SIG-M5 treated with dmso at 0.1 percent for 504 hours (cell line): ENCODE measurements at regions not wholly inside any gene's neighbourhood (a gene's known extent, or its start where the extent isn't known, plus 50 kb on each side); places are given as distances from the start of the nearest gene placed in this dataset.

Experiments used
- DNase-seq: peaks from one replicate; lab custom pipeline; 2025; ENCODE audit not compliant: unreplicated experiment; lab: John Stamatoyannopoulos, UW

- DNase-seq, result no peak
Observed at GRCh38 chr18:54100920-54101470, 123.5 kb downstream of the MBD2 start.

- DNase-seq, result no peak
Observed at GRCh38 chr18:54100466-54100865, 124.0 kb downstream of the MBD2 start.

GRCh38 chr18:54094474-54094873, 130.0 kb downstream of the MBD2 start:
- DNase-seq, result no peak

- DNase-seq, result no peak
Observed at GRCh38 chr18:54090856-54091255, 133.6 kb downstream of the MBD2 start.

- DNase-seq, result no peak
Observed at GRCh38 chr18:54089749-54090459, 134.6 kb downstream of the MBD2 start.

- DNase-seq, result no peak
Observed at GRCh38 chr18:54086863-54087262, 137.6 kb downstream of the MBD2 start.

GRCh38 chr18:54086046-54086802, 138.2 kb downstream of the MBD2 start:
- no peak for DNase-seq

GRCh38 chr18:54080858-54081257, 143.6 kb downstream of the MBD2 start:
- no peak for DNase-seq

- DNase-seq, result no peak
Observed at GRCh38 chr18:54076166-54076565, 148.3 kb downstream of the MBD2 start.

- DNase-seq, result no peak
Observed at GRCh38 chr18:54075689-54076088, 148.8 kb downstream of the MBD2 start.

GRCh38 chr18:54069729-54070128, 154.7 kb downstream of the MBD2 start:
- no peak for DNase-seq

GRCh38 chr18:54060343-54061005, 164.0 kb downstream of the MBD2 start:
- DNase-seq, result no peak

- DNase-seq, result peak; percentile 52
Observed at GRCh38 chr18:54052732-54053429, 171.6 kb downstream of the MBD2 start.

GRCh38 chr18:54052259-54052658, 172.2 kb downstream of the MBD2 start:
- DNase-seq, result no peak

GRCh38 chr18:54043484-54044251, 180.8 kb downstream of the MBD2 start:
- no peak for DNase-seq

GRCh38 chr18:54035927-54036326, 188.5 kb downstream of the MBD2 start:
- DNase-seq, result no peak

- no peak for DNase-seq
Observed at GRCh38 chr18:54033052-54033451, 191.4 kb downstream of the MBD2 start.

GRCh38 chr18:54032412-54032811, 192.1 kb downstream of the MBD2 start:
- DNase-seq, result no peak

- DNase-seq, result no peak
Observed at GRCh38 chr18:54031243-54031642, 193.2 kb downstream of the MBD2 start.

- no peak for DNase-seq
Observed at GRCh38 chr18:54030434-54030833, 194.0 kb downstream of the MBD2 start.
